ENCODE measurements at regions not wholly inside any gene's neighbourhood (a gene's known extent, or its start where the extent isn't known, plus 50 kb on each side); places are given as distances from the start of the nearest gene placed in this dataset.

DNA sequence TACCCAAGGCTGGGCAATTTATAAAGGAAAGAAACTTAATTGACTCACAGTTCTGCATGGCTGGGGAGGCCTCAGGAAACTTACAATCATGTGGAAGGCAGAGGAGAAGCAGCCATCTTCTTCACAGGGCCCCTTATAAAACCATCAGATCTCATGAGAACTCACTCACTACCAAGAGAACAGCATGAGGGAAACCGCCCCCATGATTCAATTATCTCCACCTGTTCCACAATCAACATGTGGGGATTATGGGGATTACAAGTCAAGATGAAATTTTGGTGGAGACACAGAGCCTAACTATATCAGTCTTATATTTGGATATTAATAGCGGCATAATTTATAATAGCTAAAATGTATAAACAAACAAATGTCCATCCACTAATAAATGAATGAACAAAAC is 1123.7 kb upstream of the NCAM2 start:
- no peak for DNase-seq

DNA sequence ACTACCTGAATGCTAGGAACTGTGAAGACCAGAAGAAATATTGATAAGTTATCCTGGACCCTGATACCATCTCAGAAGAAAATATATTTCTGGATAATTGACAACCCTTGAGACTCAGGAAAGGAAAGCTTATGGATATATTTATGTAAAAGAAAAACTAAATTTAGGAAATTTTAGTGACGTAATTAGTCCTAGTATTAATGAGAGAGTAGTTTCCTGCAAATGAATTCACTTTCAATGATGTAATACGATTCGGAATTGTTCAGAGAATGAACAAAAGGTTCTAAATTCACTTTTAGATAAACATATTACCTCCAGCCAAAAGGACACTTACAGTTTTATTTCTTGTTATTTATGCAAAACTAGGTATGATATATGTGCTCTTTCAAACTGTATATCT is 1120.1 kb upstream of the NCAM2 start:
- DNase-seq = no peak

DNA sequence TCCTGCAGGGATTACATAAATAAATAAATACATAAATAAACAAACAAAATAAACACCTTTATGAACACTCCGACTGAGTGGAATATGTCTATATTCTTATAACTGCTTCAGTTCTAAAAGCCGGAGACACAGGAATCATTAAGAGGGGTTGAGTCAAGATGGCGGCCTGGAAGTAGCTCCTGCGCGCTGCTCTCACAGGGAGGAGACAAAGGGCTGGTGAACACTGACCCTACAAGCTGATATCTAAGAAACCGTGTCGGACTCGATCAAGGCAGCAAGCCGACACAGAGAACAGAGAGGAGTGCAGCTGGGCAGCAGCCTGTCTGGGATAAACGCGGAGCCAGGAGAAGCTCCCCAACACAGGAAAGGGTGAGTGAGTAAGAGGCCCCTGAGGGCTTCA is 1098.6 kb upstream of the NCAM2 start:
- no peak for DNase-seq

DNA sequence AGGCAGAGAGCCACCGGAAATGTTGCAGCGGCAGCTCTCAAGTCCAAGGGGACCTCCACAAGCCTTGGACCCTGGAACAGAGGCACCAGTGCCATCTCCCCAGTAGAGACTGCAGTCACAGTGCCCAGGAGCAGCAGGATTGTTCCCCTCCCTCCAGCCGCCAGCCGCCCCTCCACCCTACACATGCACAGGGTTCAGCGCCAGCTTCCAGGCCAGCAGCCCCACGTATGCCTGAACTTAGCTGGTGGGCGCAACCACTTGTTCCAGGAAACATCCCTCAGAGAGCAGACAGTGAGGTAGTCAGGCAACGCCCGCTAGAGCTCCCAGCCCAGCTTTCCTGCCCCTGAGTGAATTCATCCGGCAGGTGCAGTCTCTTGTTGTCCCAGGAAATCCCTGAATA is 1098.1 kb upstream of the NCAM2 start:
- DNase-seq = no peak

DNA sequence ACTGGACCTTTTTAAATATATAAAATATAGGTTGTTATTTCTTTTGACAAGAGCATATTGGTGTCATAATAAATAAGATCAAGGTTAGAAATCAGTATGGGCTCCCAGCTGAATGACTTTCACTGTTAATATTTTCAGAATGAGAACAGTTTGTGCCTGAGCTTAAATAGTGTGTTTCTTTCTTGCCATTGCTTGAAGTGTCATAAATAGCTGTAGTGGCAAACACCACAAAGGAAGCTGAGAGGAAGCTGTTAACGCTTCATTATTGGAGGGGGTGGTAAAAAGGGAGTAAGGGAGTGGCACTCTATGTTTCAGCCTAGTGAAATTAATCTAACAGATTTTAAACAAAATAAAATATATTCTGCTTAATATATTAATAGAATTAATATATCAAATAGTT is 1089.8 kb upstream of the NCAM2 start:
- DNase-seq = no peak

DNA sequence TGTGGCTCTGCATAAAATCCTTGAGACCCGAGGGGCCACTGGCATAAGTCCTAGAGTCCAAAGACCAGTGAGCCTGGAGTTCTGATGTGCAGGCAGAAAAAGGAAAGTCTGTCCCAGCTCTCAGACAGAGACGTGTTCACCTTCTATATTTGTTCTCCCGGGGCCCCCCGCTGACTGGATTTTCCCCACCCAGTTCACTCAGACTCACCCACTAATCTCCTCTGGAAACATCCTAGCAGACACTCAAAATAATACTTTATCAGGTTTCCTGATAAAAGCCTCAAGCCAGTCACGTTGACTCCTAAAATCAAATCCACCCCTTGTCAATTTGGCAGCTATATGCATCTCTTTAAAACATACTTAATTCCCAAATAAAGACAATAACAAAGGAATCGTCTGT is 1084.2 kb upstream of the NCAM2 start:
- DNase-seq = no peak

DNA sequence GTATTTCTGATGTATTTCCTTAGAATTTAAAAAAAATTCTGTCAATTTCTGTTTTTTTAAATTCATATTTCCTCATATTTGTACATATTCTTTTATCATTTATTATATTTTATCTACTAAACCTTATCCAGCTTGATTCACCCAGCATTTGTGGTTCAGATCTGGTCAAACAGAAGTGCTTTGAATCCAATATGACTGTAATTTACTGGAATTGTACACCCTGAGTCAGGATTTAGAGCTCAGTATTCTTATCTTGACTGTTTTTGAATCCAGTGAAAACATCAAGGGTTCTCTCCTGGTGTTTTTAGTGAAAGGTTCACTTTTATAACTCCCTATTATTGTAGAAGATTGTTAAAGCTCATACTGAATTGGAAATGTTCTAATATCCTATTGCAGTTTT is 1077.0 kb upstream of the NCAM2 start:
- no peak for DNase-seq

DNA sequence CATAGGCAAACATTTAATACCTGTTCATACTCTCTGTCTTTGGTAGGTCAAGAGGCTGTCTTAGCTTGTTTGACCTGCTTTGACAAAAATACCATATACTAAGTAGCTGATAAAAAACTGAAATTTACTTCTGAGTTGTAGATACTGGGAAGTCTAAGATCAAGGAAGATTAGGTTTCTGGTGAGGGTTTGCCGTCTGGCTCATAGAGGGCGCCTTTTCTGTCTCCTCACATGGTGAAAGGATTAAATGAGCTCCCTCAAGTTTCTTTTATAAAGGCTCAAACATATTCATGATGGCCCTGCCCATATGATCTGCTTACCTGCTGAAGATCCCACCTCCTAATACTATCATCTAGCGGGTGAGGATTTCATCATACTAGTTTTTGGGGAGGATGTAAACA is 1076.1 kb upstream of the NCAM2 start:
- no peak for DNase-seq

DNA sequence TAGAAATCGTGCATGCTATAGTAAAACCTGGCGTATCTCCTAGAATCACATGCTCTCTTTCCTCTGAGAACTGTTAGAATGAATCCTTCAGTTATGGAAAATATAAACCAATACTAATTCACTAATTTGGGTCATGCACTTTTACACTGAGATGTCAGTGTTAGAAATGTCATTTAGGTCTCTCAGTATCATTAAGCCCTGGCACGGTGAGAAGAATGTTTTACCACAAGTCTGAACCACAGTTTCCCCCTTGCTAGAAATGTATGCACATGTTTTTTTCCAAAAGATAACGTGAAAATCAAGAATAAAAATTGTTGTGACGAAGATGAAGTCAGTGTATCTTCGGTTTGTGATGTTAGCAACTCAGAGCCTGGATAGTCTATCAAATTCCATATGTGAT is 1062.7 kb upstream of the NCAM2 start:
- no peak for DNase-seq

DNA sequence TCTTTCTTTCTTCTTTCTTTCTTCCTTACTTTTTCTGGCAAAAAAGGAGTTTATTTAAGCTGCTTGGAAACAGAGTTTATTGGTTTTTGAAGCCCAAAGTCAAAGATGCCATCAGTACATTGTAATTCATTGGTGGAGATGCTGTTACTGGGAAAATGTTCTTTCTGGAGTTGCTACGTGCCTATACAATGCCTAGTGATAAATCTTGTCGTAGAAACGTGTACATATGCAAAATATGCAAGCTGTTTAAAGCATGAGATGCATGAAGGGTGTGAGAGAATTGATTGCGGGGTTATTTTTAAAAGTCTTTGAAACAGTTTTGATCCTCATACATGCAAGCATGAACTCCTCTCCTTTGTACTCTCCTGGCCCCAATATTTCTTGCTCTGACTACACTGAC is 1060.6 kb upstream of the NCAM2 start:
- DNase-seq = no peak

DNA sequence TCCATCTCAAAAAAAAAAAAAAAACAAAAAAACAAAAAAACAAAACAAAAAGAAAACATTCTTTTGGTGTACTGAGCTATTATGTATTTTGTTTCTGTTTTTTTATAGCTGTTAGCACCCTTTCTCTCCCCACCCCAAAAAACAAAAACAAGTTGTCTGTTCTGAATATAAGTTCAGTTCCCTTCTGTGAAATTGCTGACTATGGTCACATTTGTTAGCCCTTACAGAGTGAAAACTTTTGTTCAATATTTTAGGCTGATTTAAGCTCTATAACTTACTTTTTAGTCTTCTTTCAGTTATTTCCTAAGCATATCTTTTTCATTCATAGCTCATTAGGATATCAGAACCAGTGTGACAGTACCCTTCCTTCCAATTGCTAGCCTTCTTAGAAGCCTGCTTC is 1056.6 kb upstream of the NCAM2 start:
- DNase-seq = no peak

DNA sequence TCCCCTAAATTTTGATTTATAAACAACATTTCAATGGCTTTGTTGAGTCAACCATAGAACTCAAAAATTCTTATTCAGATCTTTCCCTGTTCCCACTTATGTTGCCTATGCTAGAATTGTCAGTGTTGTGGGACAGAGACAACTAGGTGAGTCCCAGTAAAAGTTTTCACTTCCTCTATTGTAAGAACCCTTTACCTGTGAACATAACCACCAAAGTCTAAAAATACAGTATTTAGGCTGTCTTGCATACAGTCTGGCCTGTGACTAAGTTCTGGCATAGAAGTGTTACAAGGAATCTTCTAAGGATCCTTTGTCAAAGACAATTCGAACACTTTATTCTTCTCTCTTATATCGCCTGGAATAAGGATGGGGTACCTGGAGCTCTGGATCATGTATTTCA is 1047.9 kb upstream of the NCAM2 start:
- DNase-seq = no peak

DNA sequence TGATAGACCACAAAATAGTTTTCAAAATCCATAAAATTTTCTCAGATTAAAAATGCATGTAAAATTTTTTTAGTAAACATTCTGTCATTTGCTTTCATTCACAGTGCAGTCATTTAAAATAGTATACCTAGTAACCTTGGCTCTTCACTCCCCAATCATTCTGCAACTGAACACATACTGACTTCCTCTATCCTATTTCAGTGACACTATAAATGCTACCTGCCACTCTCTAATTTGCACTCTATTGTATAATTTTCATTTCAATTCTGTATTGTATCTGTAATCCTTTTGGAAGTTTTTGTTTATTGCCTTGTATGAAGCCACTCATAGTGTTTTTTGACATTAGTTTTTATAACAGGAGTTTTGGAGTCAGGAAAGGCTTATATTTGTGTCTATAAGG is 1029.1 kb upstream of the NCAM2 start:
- DNase-seq = no peak

DNA sequence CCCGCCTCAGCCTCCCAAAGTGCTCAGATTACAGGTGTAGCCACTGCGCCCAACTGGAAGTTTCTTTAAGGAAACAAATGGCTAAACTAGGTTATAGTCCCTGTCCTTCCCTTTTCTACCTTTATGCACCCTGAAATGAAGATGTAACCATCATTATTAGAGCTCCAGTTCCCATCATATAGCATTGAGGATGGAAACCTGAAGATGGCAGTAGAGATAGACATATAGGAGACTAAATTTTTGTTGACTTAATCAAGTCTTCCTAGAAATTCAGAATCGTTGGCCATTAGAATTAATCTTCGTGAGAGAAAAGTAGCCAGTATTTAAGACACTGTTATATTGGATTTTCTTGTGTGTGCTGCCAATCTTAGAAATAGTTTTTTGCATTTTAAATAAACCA is 1016.3 kb upstream of the NCAM2 start:
- DNase-seq = no peak

DNA sequence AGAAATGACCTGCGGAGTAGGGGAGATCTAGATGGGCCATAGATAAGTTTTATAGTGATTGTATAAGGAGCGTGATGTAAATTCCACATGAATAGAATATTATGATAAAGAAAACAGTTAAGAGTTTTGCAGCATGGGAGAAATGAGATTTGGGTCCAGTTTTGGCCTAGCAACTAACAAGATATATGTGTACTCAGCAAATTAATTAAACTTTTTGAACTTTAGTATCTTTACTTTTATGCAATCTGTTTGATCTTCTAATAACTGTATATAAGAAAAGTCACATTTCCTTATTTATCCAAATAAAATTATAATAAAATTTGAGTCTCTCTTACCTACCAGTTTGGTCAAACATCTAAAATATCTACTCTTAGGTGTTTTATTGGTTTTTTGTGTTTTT is 1011.8 kb upstream of the NCAM2 start:
- no peak for DNase-seq

DNA sequence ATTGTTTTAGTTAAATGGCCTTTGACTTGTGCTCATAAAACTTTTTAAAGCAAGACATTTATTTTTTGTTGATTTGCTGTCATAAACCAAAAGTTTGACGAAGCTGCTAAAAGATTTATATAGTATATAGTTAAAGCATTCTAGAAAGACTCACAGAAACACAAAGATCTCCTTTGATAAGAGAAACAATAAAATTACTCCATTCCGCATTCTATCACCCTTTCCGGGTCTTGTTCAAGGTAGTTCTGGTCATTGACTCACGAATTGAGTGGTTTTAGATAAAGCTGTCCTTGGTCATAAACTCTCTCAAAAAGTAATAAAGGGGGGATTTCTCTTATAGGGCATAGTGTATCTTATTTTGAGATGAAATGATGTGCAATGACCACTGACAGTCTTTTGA is 1010.5 kb upstream of the NCAM2 start:
- no peak for DNase-seq

DNA sequence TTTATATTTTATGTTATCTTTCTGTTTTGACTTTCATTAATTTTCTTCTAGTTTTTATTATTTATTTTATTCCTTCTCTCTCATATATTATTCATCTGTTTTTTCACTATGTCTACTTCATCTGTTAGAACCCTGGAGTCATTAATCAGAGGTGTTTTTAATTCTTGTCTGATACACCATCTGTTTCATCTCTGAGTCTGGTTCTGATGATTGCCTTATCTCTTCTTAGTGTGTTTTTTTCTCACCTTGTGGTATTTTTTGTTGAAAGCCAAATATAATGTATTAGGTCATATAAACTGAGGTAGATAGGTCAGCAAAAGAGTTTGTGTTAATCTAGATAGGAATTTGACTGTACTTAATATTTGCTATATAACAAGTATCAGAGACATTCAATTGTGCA is 1005.7 kb upstream of the NCAM2 start:
- no peak for DNase-seq

DNA sequence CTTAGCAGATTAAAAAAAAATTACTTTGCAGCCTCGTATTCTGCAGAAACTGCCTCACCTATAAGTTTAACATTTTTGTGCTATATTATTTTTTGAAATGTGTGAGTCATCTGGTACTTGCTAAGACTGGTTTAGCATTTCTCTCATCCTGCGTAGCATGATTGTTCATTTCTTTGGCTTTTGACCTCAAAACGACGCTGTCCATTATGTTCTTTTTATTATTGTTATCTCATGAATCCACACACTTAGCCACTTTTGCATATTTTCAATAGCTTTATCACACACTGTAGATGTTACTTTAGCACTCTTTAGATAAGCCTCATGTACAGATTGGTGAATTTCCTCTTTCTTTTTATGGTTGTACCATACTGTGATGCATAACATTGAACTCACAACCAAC is 1004.9 kb upstream of the NCAM2 start:
- no peak for DNase-seq

DNA sequence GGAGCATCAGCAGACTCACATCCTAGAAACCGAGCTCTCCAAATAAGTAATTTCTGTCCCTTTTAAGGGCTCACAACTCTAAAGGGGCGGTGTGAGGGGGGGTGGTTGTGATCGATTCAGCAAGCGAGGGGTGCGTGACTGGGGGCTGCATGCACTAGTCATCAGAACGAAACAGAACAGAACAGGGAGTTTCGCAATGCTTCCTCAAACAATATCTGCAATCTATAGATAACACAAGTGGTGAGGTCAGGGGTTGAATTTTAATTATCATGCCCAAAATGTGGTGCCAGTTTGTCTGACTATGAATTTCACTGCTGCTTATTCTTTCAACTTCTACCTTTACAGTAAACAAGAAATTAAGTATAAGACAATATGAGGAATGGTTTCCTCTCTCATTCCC is 1003.0 kb upstream of the NCAM2 start:
- no peak for DNase-seq

DNA sequence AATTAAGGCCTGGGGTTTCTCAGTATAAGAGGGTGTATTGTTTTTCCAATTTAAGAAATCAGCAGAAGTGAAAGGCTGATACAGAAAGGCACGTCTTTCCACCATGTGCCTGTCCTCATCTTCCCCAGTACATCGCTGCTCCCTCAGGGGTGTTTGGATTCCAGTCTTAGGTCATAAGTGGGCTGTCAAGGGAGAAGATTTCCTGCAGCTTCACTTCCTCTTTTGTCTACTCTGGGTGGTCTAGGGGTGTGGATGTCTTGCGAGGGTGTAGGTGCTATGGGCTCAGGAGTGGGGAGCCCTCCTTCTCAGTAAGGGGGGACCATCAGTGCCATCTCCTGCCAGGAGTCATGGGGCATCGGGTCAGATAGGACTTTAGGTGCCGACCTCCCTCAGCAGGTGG is 999.8 kb upstream of the NCAM2 start:
- DNase-seq = no peak

DNA sequence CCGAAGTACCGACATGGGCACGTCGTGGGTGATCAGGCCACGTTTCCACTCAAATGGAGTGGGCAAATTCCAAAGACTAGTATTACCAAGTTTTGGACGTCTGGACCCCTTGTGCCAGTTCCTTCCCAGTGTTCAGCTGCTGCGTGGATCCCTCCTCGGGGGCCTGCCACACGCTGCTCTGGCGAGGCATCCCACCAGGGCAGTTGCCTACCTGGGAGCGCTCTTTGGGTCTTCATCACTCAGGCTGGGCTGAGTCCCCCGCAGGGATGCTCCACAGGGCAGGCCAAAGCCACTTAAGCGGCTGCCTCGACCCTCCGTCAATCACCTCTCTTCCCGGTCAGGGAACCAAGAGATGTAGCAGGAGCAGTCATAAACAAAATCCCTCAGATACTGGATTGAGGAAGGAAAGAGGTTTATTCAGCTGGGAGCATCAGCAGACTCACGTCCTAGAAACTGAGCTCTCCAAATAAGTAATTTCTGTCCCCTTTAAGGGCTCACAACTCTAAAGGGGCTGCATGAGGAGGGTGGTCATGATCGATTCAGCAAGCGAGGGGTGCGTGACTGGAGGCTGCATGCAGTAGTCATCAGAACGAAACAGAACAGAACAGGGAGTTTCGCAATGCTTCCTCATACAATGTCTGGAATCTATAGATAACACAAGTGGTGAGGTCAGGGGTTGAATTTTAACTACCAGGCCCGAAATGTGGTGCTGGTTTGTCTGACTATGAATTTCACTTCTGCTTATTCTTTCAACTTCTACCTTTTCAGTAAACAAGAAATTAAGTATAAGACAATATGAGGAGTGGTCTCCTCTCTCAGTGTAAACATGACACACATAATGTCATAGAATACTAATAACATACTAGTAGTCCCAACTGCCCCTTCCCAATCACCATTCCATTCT is 998.6 kb upstream of the NCAM2 start:
- DNase-seq = no peak

DNA sequence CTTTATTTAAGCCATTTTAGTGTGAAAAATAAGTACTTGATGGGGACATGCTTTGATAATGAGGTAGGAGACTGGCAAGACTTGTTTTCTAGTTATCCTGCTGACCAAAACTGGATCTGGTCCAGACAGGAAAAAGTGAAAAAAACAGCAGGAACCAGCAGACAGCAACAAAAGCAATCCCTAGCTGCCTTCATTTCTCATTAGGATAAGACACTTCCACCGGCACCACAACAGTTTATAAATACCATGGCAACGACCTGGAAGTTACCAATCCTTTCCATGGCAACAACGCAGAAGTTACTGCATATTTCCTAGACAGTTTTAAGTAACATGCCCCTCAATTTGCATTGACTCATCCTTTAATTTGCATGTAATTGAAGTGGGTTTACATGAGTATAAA is 993.8 kb upstream of the NCAM2 start:
- no peak for DNase-seq

DNA sequence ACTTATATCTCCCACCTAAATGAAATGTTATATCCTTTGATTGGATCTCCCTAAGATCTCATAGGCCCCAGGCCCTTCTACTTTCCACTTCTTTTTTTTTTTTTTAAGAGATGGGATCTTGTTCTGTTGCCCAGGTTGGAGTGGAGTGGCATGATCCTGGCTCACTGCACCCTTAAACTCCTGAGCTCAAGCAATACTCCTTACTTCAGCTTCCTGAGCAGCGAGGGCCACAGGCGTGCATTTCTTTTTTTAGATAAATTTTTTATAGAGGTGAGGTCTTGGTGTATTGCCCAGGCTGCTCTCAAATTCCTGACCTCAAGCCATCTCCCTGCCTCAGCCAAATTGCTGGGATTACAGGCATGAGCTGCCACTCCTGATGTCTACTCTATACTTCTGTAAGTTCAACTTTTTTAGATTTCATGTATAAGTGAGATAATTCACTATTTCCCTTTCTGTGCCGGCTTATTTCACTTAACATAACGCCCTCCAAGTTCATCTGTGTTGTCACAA is 987.5 kb upstream of the NCAM2 start:
- DNase-seq = no peak

DNA sequence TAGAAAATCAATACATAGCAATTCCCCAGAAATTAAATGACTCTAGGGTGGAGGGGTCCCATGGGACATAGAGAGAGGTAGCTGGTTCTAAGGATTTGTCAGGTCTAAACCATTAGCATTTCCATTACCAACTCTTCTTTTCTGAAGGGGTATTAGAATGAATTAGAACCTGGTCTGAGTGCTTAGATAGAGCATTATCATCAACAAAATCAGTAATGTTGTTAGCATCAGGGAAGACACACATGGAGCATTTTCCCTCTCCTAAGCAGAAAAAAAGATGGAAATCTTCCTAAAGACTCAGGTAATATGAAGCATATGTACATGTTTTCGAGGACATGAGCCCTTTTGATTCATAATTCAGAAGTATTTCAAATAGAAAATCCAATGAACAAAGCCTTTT is 984.4 kb upstream of the NCAM2 start:
- no peak for DNase-seq

DNA sequence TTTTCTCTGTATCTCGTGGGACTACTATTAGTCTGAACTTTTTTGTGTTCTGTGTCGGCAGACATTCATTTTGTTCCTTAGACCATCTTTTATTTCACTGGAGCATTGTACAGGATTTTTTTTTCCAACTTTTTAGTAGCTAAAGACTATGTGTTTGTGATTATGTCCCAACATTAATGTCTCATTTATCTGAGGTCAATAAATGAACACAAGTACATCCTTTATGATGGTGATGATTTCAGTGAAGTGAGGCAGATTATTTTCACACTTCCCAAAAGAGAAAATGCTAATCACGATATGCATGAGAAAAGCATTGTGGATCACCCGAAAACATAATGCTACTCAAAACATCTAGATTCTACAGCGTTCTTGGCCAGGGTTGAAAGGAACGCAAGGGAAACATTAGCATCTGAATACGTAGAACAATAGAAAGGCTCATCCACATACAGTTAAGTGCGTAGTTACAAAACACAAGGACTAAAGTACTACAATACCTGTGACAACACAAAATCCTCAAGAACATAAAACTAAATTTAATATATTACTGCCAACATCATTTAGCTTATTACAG is 981.7 kb upstream of the NCAM2 start:
- no peak for DNase-seq

All from AML-193 (cell line).